GM23248 (cell line): ENCODE measurements at regions not wholly inside any gene's neighbourhood (a gene's known extent, or its start where the extent isn't known, plus 50 kb on each side); places are given as distances from the start of the nearest gene placed in this dataset.

Source experiments
- EZH2 ChIP-seq: fragments of 200-600 bp; sonication (generic); IDR thresholded peaks from 2 replicates; pipeline ENCODE4 v1.6.1; 2018; ENCODE audit warnings: antibody characterized with exemption, mild to moderate bottlenecking; ENCODE audit not compliant: insufficient read depth, poor library complexity, severe bottlenecking
- EZH2phosphoT487 ChIP-seq: fragments of 200-600 bp; sonication (generic); IDR thresholded peaks from 2 replicates; pipeline ENCODE4 v1.6.1; 2018; ENCODE audit warnings: antibody characterized with exemption, moderate library complexity, mild to moderate bottlenecking, low read depth; ENCODE audit not compliant: insufficient read depth

- no peak for TF ChIP-seq EZH2phosphoT487
- TF ChIP-seq EZH2: no peak
Observed at GRCh38 chr16:73252446-73252845, 204.5 kb upstream of the ZFHX3 start.
